Stimulated activated naive B cell treated with anti-CD40 and anti-IgM and Interleukin-4, amounts not matched to agents 10 μg/mL and 1 μg/mL and 100 μg/mL, for 72 hours (primary cell): ENCODE measurements at regions not wholly inside any gene's neighbourhood (a gene's known extent, or its start where the extent isn't known, plus 50 kb on each side); places are given as distances from the start of the nearest gene placed in this dataset.
A peak's percentile ranks its signal among the peaks of the same experiment; 100 is the strongest.
"Not testable (repeated sequence)": the region's sequence is repeated elsewhere in the genome, so short reads cannot be mapped to it uniquely, and the experiment has no call there.

ENCODE experiments used
- ATAC-seq, 2 donors: fragments of 150-1000 bp; cut with Tn5 transposase; replicated peaks; 2 replicates each; pipeline ENCODE4 v1.10.0; 2021; ENCODE audit warnings: moderate library complexity in 1 of 2
- DNase-seq: peaks from one replicate; pipeline ENCODE4 v3.0.0; 2021
- H3K27ac Mint-ChIP-seq: one replicate; pipeline ENCODE4 v1.8.0; 2022; ENCODE audit warnings: mild to moderate bottlenecking, mixed read lengths
- H3K27me3 Mint-ChIP-seq, 2 donors: one replicate each; pipeline ENCODE4 v1.8.0; 2022; ENCODE audit warnings: mixed read lengths in 2 of 2
- H3K36me3 Mint-ChIP-seq, 2 donors: one replicate each; pipeline ENCODE4 v1.8.0; 2022; ENCODE audit warnings: mixed read lengths in 2 of 2, mild to moderate bottlenecking in 1 of 2
- H3K4me1 Mint-ChIP-seq, 2 donors: one replicate each; pipeline ENCODE4 v1.8.0; 2022; ENCODE audit warnings: mixed read lengths in 2 of 2, mild to moderate bottlenecking in 1 of 2
- H3K4me3 Mint-ChIP-seq, 2 donors: one replicate each; pipeline ENCODE4 v1.8.0; 2022; ENCODE audit warnings: mild to moderate bottlenecking in 2 of 2, mixed read lengths in 2 of 2, moderate library complexity in 1 of 2
- H3K9me3 Mint-ChIP-seq, 2 donors: one replicate each; pipeline ENCODE4 v1.8.0; 2022; ENCODE audit warnings: mixed read lengths in 2 of 2, mild to moderate bottlenecking in 1 of 2

DNA sequence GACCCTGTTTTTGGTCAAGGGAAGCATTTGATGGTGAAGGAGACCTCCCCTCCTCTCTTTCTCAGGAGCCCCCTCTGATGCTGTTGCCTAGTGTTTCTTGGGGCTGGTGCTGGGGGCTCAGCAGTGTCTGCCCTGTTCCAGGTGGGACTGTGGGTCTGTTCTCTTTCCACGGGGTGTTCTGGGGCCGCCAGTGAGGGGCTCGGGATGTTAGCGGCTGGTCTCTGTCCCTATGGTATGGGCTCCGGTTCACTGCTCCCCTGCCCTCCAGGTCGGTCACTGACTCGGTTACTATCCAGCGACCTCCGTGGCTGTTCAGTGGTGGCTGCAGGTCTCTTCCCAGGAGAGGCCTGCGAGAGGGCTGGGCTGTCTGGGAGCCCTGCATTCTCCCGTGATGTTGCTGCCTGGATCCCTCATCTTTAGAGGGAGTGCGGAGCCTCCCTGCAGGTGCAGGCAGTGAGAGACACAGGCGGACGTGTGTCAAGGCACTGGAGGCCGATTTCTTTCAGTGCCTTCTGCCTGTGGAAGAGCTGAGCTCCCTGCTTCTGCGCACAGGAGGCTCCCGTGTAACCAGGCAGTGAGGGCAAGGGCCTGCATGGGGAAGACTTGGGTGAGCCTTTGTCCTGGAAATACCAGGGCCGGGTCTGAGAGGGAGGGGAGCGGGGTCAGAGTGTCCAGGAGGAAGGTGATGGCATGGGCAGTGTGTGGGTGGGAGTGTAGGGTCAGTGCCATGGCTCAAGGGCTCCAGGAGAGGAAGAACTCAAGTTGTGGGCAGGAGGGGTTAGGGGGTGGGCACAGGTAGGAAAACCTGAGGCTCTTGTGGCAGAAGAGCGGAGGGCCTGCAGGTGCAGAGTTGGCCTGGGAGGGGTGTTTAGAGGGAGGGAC is 362.6 kb downstream of the TMEM121 start:
- Mint-ChIP-seq H3K36me3 (peaks cover 0 to 5% of the 10 kb centered on the region in 2 donors), H3K4me3 (peak overlapping the region; percentile 70 to 79), H3K4me1 (peaks cover 0 to 9% of the 10 kb centered on the region in 2 donors), H3K27ac (no peak overlapping the region), H3K27me3 (no peaks in the 10 kb centered on the region), H3K9me3 (no peaks in the 10 kb centered on the region)
- no peak for DNase-seq
- no peak for ATAC-seq

DNA sequence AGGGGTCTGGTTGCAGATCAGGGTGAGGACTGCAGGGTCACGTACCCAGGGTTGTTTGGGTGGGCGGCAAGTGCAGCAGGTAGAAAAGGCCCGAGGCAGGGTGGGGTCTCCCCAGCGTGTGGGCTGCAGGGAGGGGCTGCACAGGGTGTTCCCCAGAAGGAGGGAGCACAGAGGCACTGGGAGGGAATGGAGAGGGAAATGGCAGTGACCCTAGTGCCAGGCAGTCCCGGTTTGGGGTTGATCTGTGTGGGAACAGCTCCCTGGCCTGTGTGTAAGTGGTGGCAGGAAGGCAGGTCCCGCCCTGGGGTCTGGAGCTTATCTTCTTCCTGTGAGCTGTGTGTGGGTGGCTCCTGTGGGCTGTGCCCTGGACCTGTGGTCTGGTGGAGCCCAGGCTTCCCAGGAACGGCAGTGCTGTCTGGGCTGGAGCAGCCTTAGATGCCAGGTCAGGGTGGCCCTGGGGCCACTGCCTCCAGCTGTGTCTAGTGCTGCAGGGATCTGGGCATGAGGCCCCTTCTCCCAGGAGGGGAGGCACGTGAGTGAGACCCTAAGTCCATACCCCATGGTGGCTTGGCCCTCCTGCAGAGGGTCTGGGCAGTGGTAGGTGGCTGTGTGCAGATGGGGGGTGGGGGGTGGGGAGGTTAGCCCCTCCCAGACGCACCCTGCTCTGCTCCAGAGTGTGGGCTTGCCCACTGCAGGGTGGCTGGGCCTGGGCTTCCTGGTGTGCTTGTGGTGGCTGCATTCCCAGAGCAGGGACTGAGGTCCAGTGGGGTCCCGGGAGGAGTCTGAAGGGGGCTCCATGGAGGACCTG is 363.5 kb downstream of the TMEM121 start:
- H3K27me3 Mint-ChIP-seq = no peaks in the 10 kb centered on the region
- no peaks in the 10 kb centered on the region for H3K9me3 Mint-ChIP-seq
- peaks cover 0 to 9% of the 10 kb centered on the region in 2 donors for H3K4me1 Mint-ChIP-seq
- peaks cover 0 to 5% of the 10 kb centered on the region in 2 donors for H3K36me3 Mint-ChIP-seq
- DNase-seq (no peak), ATAC-seq (peak in 1 of 2 donors; percentile 38)
- H3K4me3 Mint-ChIP-seq = peak overlapping the region; percentile 70 to 79
- peak overlapping the region; percentile 20 for H3K27ac Mint-ChIP-seq

DNA sequence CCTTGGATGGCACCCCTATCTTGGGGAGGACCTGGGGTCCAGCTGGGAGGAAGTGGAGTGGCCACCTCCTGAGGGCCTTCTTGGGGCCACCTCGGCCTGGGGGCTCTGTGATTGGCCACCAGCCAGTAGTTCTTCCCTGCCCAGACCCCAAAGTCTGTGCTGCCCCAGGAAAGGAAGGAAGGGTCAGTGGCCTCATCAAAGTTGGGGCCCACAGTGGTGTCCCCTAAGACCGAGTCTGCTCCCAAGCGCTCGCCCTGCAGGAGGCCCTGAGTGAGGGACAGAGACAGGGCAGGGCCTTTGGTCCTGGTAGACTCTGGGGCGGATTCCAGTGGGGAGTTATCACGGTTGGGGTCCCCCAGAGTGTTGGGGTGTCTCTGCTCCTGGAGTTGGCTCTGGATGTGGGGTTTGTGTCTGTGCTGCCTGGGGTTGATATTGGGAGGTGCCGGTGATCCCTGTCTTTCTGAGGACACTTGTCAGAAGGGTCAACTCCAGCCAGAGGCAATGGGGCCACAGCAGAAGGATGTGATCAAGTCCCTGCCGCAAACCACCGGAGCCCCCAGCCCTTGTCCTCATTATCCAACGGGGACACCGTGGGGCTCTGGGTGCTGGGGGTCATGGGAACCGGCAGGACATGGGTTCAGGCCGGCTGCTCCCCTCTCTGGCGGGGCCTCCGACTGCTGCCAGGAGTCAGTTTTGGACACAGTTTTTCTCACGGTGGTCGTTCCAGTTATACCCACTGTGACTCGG is 364.3 kb downstream of the TMEM121 start:
- ATAC-seq (no peak), DNase-seq (no peak)
- no peaks in the 10 kb centered on the region for H3K27me3 Mint-ChIP-seq
- H3K27ac Mint-ChIP-seq = no peak overlapping the region
- peak overlapping the region; percentile 72 to 79 for H3K4me3 Mint-ChIP-seq
- no peaks in the 10 kb centered on the region for H3K9me3 Mint-ChIP-seq
- peaks cover 0 to 5% of the 10 kb centered on the region in 2 donors for H3K36me3 Mint-ChIP-seq
- H3K4me1 Mint-ChIP-seq = peaks cover 0 to 9% of the 10 kb centered on the region in 2 donors

DNA sequence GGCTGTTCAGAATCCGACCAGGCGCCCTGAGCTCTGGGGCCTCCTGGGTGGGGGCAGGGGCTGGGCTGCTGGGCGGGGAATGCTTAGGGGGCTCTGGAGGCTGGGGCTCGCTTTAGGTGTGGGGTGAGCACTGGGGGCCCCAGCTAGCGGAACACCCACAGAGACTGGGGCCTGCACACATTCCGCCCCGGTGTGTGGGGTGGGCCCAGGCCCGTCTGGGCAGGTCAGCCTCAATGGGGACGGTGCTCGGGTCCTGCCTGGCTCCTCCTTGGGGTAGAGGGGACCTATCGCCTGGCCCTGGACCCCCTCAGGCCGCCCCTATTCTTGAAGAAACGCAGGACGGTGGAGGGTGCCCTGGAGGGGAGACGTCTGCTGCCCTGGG is 364.8 kb downstream of the TMEM121 start:
- no peaks in the 10 kb centered on the region for H3K9me3 Mint-ChIP-seq
- peaks cover 0 to 9% of the 10 kb centered on the region in 2 donors for H3K4me1 Mint-ChIP-seq
- peak overlapping the region; percentile 72 to 79 for H3K4me3 Mint-ChIP-seq
- H3K27me3 Mint-ChIP-seq = no peaks in the 10 kb centered on the region
- peaks cover 0 to 5% of the 10 kb centered on the region in 2 donors for H3K36me3 Mint-ChIP-seq
- no peak overlapping the region for H3K27ac Mint-ChIP-seq
- no peak for DNase-seq
- no peak for ATAC-seq

DNA sequence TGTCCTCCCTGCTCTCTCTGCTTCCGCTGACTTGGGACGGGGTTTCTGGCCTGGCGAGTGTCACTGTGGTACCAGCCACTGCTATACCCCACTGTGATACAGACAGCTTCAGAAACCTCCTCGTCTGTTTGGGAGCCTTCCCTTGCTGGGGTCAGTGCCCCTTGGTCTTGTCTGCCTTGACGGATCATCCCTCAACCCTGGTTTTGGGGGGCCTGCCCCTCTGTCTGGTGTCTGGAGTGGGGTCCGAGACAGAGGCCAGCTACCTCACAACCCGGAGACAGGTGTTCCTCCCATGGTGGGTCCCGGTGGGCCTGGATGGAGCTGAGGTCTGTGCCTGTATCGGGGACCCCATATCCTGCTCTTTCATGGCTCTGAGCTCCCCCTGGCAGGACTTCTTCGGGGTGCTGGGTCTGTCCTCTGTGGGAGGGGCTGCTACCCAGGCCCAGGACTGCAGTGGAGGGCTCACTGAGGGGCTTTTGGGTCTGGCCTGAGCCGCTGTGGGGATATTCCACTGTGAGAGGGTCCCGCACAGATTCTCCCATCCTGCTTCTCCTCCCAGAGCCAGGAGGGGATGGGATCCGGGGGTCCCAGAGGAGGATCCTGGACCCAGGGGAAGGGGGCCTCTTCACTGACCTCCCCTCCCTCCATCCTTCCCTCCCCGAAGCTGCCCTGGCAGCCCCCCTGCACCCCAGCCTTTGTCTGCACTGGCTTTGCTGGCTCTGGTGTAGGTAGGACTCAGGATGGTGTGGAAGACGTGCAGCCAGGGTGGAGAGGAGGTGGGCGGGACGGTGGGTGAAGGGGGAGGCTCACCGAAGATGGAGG is 365.5 kb downstream of the TMEM121 start:
- Mint-ChIP-seq H3K4me1 (peaks cover 0 to 9% of the 10 kb centered on the region in 2 donors), H3K9me3 (no peaks in the 10 kb centered on the region), H3K27me3 (no peaks in the 10 kb centered on the region), H3K27ac (peak overlapping the region; percentile 37), H3K4me3 (peak overlapping the region; percentile 46 to 79), H3K36me3 (peaks cover 0 to 5% of the 10 kb centered on the region in 2 donors)
- ATAC-seq (no peak), DNase-seq (no peak)

DNA sequence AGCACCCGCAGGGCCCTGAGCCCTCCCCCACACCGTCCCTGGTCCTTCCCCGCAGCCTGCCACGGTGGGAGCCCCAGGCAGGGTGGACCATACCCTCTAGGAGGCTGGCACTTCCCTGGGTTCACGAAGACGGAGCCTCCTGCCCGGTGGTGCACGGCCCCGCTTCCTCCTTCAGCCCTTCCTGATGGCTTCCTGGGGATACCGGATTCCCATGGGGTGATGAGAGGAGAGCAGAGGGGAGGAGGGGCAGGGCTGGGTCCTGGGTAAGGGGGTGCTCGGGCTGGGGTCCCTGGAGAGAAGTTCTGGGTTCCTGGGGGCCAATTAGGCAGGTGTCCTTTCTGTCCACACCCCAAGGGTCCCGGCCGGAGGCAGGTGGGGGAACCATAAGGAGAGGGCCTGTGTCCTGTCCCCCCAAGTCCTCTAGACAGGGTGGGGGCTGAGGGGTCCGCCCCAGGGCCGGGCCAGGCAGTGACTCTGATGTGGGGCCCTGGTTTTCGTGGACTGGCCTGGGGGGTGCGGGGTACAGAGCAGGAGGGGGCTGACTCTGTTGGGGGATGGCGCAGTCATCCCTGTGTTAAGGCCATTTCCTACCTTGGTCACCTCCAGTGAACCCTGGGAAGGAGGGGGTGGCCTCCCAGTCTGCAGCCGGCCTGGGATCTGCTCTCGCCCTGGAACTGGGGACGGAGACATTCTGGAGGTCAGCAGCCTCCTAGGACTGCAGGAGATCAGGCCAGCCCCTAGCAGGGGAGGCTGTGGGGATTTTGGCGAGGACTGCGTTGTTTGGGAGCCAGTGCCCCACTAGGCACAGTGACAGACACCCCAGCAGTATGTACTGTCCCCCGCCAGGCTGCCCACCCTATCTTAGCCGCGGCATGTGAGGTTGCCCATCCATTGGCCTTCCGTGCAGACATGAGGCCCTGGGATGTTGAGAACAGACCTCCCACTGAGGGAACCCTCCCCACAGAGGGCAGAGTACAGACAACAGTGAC is 366.4 kb downstream of the TMEM121 start:
- H3K4me1 Mint-ChIP-seq = not testable (repeated sequence)

DNA sequence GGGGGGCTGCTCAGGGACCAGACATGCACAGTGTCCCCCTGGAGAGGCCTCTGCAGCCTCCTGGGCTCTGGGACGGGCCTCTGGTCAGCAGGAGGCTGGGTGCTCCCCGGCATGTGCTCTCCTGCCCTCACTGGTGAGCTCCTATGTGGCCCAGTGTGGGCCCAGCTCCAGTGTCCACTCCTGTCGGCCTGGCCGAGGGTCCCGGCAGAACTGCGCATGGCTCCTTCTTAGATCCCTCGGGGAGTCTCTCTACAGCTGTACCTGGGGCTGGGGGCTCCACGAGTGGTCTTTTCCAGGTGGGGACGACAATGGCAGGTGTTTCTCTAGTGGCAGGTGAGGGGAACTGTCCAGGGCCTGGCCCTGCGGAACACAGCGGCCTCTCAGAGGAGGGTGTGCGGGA is 367.3 kb downstream of the TMEM121 start:
- ATAC-seq, DNase-seq, H3K4me1 Mint-ChIP-seq: not testable (repeated sequence)

More for the DNA sequence above, 366.4 kb downstream of the TMEM121 start:
- H3K27ac Mint-ChIP-seq = peak overlapping the region; percentile 14
- not testable (repeated sequence) for DNase-seq, H3K9me3 Mint-ChIP-seq, H3K27me3 Mint-ChIP-seq, ATAC-seq, H3K36me3 Mint-ChIP-seq
- H3K4me3 Mint-ChIP-seq = peak overlapping the region; percentile 30 to 36

DNA sequence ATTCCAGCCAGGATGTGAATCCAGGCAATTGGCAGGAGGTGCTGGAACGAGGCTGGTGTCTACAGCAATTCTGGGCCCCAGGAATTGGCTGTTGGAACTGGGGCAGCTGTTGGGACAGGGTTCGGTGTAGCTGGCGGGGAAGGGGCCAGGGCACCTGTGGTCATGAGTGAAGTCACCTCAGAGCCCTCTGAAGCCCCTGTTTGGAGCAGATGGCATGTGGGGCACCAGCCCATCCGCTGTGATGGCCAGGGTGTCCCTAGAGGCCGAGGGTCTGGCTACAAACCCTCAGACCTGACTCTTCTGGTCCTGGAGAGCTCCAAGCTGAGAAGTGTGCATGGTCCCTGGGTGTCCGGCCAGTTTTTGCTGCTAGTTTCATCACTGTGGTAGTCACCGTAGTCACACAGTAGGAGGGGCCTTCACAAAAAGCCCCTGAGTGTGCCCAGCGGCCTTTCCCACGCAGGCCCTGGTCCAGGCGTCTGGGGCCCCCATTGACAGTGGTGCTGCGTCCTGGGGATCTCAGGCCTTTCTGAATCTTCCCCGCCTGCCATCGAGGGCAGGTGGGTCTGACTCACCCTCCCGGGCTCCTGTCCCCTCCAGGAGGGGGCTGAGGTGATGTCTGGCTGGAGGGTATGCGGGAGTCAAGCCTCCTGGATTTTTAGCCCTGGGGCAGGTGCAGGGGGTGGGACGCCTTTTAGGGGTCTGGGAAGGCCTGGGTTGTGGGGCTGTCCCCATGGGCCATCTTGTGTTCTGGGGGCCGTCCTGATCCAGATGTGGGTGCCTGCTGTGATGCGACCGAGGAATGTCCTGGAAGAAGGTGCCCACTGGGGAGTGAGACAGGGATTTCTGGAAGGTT is 368.0 kb downstream of the TMEM121 start:
- Mint-ChIP-seq H3K4me3 (peak overlapping the region; percentile 53 to 58), H3K9me3 (no peaks in the 10 kb centered on the region), H3K36me3 (peaks cover 0 to 2% of the 10 kb centered on the region in 2 donors), H3K27me3 (no peaks in the 10 kb centered on the region), H3K27ac (peak overlapping the region; percentile 75), H3K4me1 (peaks cover 0 to 10% of the 10 kb centered on the region in 2 donors)
- ATAC-seq (no peak), DNase-seq (no peak)

More for the DNA sequence above, 367.3 kb downstream of the TMEM121 start:
- Mint-ChIP-seq H3K4me3 (peak overlapping the region; percentile 29 to 58), H3K27ac (peak overlapping the region; percentile 75)
- H3K27me3 Mint-ChIP-seq, H3K9me3 Mint-ChIP-seq, H3K36me3 Mint-ChIP-seq: not testable (repeated sequence)

DNA sequence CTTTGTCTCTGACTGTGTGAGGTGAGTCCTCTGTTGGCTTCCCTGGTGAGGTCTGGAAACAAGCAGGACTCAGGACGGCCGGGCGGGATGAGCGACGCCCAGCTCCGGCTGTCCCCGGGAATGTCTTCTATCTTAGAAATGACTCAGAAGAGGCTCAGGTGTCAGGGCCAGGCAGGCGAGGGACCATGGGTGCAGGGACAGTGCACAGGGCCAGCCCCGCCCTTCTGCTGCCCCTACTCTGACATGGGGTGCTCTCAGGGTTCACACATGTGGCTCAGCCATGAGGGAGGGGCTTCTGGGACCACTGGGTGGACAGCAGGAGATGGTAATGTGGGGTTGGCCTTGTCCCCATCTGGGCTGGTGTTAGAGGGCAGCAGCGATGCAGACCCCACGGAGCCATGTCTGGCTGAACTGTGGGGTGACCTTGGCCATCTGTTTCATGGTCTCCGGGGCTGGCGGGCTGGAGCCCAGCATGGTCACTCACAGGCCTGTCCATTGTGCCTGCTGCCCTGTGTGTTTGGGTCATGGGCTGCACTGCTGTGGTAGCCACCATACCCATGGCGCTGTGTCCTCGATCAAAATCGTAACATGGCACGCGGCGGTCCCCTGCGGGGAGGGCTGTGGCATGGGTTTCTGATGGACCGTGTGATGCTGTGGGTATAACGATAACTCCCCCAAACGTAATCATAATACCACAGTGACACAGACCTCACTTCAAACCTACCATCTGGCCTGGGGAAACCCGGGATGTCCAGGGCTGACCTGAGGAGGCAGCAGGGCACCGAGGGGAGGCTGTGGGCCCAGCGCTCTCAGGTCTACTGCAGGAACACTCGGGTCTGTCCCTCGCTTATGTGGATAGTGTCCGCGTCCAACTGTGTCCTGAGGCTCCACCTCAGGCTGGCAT is 368.8 kb downstream of the TMEM121 start:
- peak overlapping the region; percentile 53 to 58 for H3K4me3 Mint-ChIP-seq
- peaks cover 0 to 4% of the 10 kb centered on the region in 2 donors for H3K4me1 Mint-ChIP-seq
- no peak overlapping the region for H3K27ac Mint-ChIP-seq
- H3K27me3 Mint-ChIP-seq = no peaks in the 10 kb centered on the region
- ATAC-seq = no peak
- DNase-seq = no peak
- H3K9me3 Mint-ChIP-seq = no peaks in the 10 kb centered on the region
- no peaks in the 10 kb centered on the region for H3K36me3 Mint-ChIP-seq

DNA sequence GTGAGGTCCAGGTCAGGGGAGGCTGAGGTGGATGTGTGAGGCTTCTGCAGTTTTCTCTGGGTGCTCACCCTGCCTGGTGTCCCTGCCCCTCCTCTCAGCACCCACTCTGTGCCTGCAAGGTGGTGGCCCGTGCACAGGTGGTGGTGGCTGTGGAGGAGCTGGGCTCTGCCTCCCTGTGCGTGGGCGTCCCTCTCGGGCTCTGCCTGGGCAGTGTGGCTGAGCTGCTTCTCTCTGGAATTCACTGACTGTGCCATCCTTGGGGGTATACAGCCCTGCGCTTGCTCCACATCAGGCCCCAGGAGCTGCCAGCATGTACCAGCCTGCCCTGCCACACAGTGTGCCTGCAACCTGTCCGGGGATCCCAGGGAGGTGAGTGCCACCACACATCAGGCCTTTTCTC is 369.8 kb downstream of the TMEM121 start:
- DNase-seq, H3K36me3 Mint-ChIP-seq, H3K9me3 Mint-ChIP-seq, H3K27me3 Mint-ChIP-seq, H3K27ac Mint-ChIP-seq, ATAC-seq: not testable (repeated sequence)
- H3K4me3 Mint-ChIP-seq = peak overlapping the region; percentile 39 to 59
- peaks cover 0 to 11% of the 10 kb centered on the region in 2 donors for H3K4me1 Mint-ChIP-seq
